SK-N-DZ (cell line): ENCODE measurements at regions not wholly inside any gene's neighbourhood (a gene's known extent, or its start where the extent isn't known, plus 50 kb on each side); places are given as distances from the start of the nearest gene placed in this dataset.

Experiments used
- DNase-seq: peaks from one replicate; pipeline ENCODE4 v3.0.0-alpha.2; 2015; ENCODE audit warnings: low spot score

DNA sequence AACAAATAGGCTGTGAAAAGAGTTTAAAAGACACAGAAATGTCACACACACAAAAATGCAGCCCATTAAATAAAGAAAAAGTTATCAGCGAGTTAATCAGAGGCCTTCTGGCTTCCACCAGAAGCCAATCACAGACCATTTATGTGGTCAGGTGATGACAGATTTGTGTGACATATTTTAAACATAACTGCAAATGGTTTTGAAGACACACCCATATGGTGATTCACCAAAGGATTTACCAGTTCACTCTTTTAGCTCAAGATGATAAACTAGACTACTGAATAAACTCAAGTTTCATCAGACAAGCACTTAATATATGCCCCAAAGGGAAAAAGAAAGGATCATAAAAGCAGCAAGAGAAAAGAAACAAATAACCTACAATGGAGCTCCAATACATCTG lies 181.2 kb downstream of the SPANXN4 start:
- DNase-seq, result no peak

DNA sequence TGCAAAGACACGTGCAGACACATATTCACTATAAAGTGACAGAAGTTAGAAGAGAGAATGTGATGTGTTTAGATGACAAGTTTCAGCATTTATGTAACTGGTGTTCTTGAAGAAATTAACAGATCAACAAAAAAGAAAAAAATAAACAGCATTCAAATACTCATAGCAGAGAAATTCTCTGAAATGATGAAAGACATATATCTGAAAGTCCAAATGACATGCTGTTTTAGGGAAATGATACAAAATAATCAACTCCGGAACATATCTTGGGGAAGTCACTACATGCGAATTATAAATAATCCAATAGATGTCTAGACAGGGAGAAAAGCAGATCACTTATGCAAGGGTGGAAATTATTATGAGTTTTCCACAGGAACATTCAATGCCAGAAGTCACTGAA lies 146.0 kb downstream of the SPANXN4 start:
- DNase-seq, result no peak

DNA sequence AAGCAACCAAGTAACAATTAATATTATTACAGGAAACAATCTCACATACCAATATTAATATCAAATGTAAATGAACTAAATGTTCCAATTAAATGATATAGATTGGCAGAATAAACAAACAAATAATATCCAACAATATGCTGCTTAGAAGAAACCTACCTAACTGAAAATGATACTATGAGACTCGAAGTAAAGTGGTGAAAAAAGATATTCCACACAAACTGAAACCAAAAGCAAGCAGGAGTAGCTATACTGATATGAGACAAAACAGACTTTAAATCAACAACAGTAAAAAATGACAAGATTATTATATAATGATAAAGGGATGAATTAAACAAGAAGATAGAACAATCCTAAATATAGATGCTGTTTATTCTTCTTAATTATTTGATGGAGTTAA lies 140.1 kb downstream of the SPANXN4 start:
- DNase-seq, result no peak

DNA sequence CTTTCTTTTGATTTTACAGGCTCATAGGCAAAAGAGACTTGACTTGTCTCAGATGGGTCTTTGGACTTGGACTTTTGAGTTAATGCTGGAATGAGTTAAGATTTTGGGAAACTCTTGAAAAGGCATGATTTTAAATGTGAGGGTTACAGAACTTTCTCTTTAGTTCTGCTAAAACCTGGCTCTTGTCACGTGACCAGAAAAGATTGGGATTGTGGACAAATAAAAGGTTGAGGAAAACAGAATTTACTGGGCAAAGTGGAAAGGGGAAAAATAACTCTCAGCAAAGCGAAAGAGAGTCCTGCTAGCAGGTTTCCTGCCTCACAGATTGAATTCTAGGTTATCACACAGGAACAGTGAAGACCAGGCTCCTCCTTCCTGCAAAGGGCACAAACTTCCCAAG lies 114.0 kb downstream of the SPANXN4 start:
- no peak for DNase-seq

DNA sequence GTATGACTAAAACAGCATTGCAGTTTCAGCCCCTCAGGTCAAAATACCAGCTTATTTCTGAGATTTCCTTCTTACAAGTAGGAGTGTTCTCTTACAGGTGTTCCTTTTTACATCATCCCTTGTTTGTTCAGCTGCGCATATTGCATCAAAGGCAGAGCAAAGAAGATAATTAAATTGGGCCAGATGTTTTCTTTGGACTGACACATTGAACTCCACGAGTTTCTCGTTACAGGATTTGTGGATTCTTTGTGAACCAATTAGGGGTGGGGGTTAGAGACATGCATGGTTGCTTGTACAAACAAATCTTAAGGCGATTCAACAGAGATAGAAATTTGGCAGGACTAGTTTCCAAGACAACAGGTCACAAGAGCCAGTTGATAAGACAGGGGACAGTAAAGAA lies 95.7 kb downstream of the SPANXN4 start:
- peak; percentile 74 for DNase-seq

DNA sequence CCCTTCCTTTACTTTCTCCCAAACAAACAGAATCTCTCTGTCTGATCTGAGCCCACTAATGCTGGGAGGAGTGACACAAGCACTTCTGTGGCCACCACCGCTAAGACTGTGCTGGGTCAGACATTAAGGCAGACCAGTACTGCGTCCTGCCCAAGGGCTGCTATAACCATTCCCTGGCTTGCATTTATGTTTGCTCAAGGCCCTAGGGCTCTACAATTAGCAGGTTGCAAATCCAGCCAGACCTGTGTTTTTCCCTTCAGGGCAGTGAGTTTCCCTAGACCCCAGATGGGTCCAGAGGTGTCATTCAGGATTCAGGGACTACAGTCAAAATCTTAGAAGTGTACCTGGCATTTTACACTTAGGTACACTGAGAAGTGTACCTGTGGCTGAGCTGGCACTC lies 89.7 kb downstream of the SPANXN4 start:
- no peak for DNase-seq

DNA sequence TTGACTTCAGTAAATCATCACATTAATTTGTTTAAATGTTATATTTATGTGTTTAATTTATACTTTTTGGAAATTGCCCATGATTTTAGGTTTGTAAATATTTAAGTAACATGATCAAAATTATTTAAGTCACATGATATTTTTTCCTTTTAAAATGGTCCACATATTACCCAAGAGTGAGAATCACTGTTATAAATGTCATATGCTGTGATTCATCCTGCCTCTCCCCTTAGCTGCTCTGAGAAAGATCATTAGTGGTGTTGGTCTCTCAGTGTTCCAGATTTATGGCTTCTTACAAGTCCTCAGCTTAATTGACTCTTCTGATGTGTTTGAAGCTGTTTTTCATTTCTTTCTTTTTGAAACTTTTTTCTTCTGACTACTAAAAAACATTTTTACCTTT lies 70.1 kb downstream of the SPANXN4 start:
- DNase-seq, result no peak

GRCh38 chrX:143095321-143095720 lies 69.6 kb downstream of the SPANXN4 start:
- DNase-seq, result no peak

GRCh38 chrX:143094417-143095023 lies 68.8 kb downstream of the SPANXN4 start:
- no peak for DNase-seq
